ENCODE measurements at regions not wholly inside any gene's neighbourhood (a gene's known extent, or its start where the extent isn't known, plus 50 kb on each side); places are given as distances from the start of the nearest gene placed in this dataset.
"Not testable (repeated sequence)": the region's sequence is repeated elsewhere in the genome, so short reads cannot be mapped to it uniquely, and the experiment has no call there.

GRCh38 chr6:92671462-92671861 lies 747.9 kb downstream of the EPHA7 start:
- TF ChIP-seq EZH2 (IDR thresholded peaks at IDR 0.05; ENCODE audit: low read length); CTCF (optimal IDR thresholded peaks at IDR 0.05 in 1 of 3, IDR thresholded peaks at IDR 0.05 in 1 of 3, conservative IDR thresholded peaks at IDR 0.05 in 1 of 3; ENCODE audit: extremely low read depth in 1 of 3, insufficient read depth in 2 of 3, low read length in 3 of 3): not testable (repeated sequence)

Measured in keratinocyte (primary cell).